Stimulated activated CD4-positive, alpha-beta T cell treated with anti-CD3 and anti-CD28 coated beads, Interleukin-4, amount 100 ng/mL, for 1 hour (primary cell): ENCODE measurements at regions not wholly inside any gene's neighbourhood (a gene's known extent, or its start where the extent isn't known, plus 50 kb on each side); places are given as distances from the start of the nearest gene placed in this dataset.
"Not testable (repeated sequence)": the region's sequence is repeated elsewhere in the genome, so short reads cannot be mapped to it uniquely, and the experiment has no call there.

Source experiments
- DNase-seq: peaks from one replicate; pipeline ENCODE4 v3.0.0-alpha.2; 2020

GRCh38 chr22:47623066-47623762 lies 860.8 kb downstream of the TBC1D22A start:
- no peak for DNase-seq

GRCh38 chr22:47622541-47622940 lies 860.1 kb downstream of the TBC1D22A start:
- no peak for DNase-seq

GRCh38 chr22:47621253-47621652 lies 858.8 kb downstream of the TBC1D22A start:
- no peak for DNase-seq

- no peak for DNase-seq
These were observed 857.9 kb downstream of the TBC1D22A start for GRCh38 chr22:47620391-47620790.

- no peak for DNase-seq
These were observed 857.2 kb downstream of the TBC1D22A start for GRCh38 chr22:47619631-47620030.

- no peak for DNase-seq
These were observed 855.9 kb downstream of the TBC1D22A start for GRCh38 chr22:47618180-47619010.

- DNase-seq = no peak
These were observed 854.7 kb downstream of the TBC1D22A start for GRCh38 chr22:47617186-47617585.

- DNase-seq = no peak
These were observed 854.1 kb downstream of the TBC1D22A start for GRCh38 chr22:47616396-47617020.

GRCh38 chr22:47615051-47615450 lies 852.6 kb downstream of the TBC1D22A start:
- no peak for DNase-seq

- no peak for DNase-seq
These were observed 851.3 kb downstream of the TBC1D22A start for GRCh38 chr22:47613606-47614350.

- DNase-seq = not testable (repeated sequence)
These were observed 850.7 kb downstream of the TBC1D22A start for GRCh38 chr22:47613181-47613580.

GRCh38 chr22:47612311-47612910 lies 850.0 kb downstream of the TBC1D22A start:
- no peak for DNase-seq

- no peak for DNase-seq
These were observed 848.3 kb downstream of the TBC1D22A start for GRCh38 chr22:47610764-47611163.

- no peak for DNase-seq
These were observed 847.8 kb downstream of the TBC1D22A start for GRCh38 chr22:47610281-47610680.

- DNase-seq = no peak
These were observed 847.2 kb downstream of the TBC1D22A start for GRCh38 chr22:47609653-47610052.

GRCh38 chr22:47608421-47608820 lies 846.0 kb downstream of the TBC1D22A start:
- no peak for DNase-seq

- no peak for DNase-seq
These were observed 845.0 kb downstream of the TBC1D22A start for GRCh38 chr22:47607486-47607885.

GRCh38 chr22:47606426-47606825 lies 844.0 kb downstream of the TBC1D22A start:
- DNase-seq = no peak

- no peak for DNase-seq
These were observed 843.4 kb downstream of the TBC1D22A start for GRCh38 chr22:47605886-47606285.

- DNase-seq = no peak
These were observed 843.0 kb downstream of the TBC1D22A start for GRCh38 chr22:47605441-47605840.

GRCh38 chr22:47604563-47604962 lies 842.1 kb downstream of the TBC1D22A start:
- DNase-seq = no peak

- no peak for DNase-seq
These were observed 840.3 kb downstream of the TBC1D22A start for GRCh38 chr22:47602732-47603131.

GRCh38 chr22:47601666-47602065 lies 839.2 kb downstream of the TBC1D22A start:
- no peak for DNase-seq
